COLO668 (cell line): ENCODE measurements at regions not wholly inside any gene's neighbourhood (a gene's known extent, or its start where the extent isn't known, plus 50 kb on each side); places are given as distances from the start of the nearest gene placed in this dataset.
"Not testable (repeated sequence)": the region's sequence is repeated elsewhere in the genome, so short reads cannot be mapped to it uniquely, and the experiment has no call there.

ENCODE experiments used
- DNase-seq: peaks from one replicate; lab custom pipeline; 2025; ENCODE audit not compliant: unreplicated experiment; lab: John Stamatoyannopoulos, UW

GRCh38 chr20:30811885-30812671 lies 445.4 kb upstream of the DEFB115 start:
- no peak for DNase-seq

GRCh38 chr20:30812739-30813411 lies 444.6 kb upstream of the DEFB115 start:
- DNase-seq = no peak

GRCh38 chr20:30813412-30814311 lies 443.8 kb upstream of the DEFB115 start:
- not testable (repeated sequence) for DNase-seq

GRCh38 chr20:30814312-30814639 lies 443.2 kb upstream of the DEFB115 start:
- DNase-seq = not testable (repeated sequence)

GRCh38 chr20:30815027-30815576 lies 442.4 kb upstream of the DEFB115 start:
- DNase-seq = not testable (repeated sequence)

- no peak for DNase-seq
Measured at GRCh38 chr20:30815577-30816181, 441.8 kb upstream of the DEFB115 start.

GRCh38 chr20:30816182-30816645 lies 441.2 kb upstream of the DEFB115 start:
- DNase-seq = peak; percentile 43

- DNase-seq = not testable (repeated sequence)
Measured at GRCh38 chr20:30821615-30822014, 435.8 kb upstream of the DEFB115 start.

- DNase-seq = not testable (repeated sequence)
Measured at GRCh38 chr20:30824666-30825065, 432.8 kb upstream of the DEFB115 start.

GRCh38 chr20:30845923-30846322 lies 411.5 kb upstream of the DEFB115 start:
- DNase-seq = not testable (repeated sequence)

- DNase-seq = not testable (repeated sequence)
Measured at GRCh38 chr20:30868271-30868670, 389.2 kb upstream of the DEFB115 start.

- not testable (repeated sequence) for DNase-seq
Measured at GRCh38 chr20:30871127-30871526, 386.3 kb upstream of the DEFB115 start.

GRCh38 chr20:30872252-30872651 lies 385.2 kb upstream of the DEFB115 start:
- not testable (repeated sequence) for DNase-seq

GRCh38 chr20:30875868-30876267 lies 381.6 kb upstream of the DEFB115 start:
- DNase-seq = not testable (repeated sequence)

GRCh38 chr20:30891400-30891799 lies 366.1 kb upstream of the DEFB115 start:
- not testable (repeated sequence) for DNase-seq

GRCh38 chr20:30892541-30893345 lies 364.7 kb upstream of the DEFB115 start:
- DNase-seq = no peak

GRCh38 chr20:30893346-30894314 lies 363.8 kb upstream of the DEFB115 start:
- not testable (repeated sequence) for DNase-seq

- DNase-seq = not testable (repeated sequence)
Measured at GRCh38 chr20:30894707-30895353, 362.6 kb upstream of the DEFB115 start.
